HL-60 (cell line): ENCODE measurements at regions not wholly inside any gene's neighbourhood (a gene's known extent, or its start where the extent isn't known, plus 50 kb on each side); places are given as distances from the start of the nearest gene placed in this dataset.

Source experiments
- CTCF ChIP-seq: IDR thresholded peaks from one replicate; pipeline ENCODE4 v1.5.1; 2011; ENCODE audit warnings: low read length, control low read depth, inconsistent platforms; ENCODE audit not compliant: insufficient read depth
- POLR2AphosphoS5 ChIP-seq: IDR thresholded peaks from 2 replicates; pipeline ENCODE4 v1.6.1; 2012; ENCODE audit warnings: low read depth
- REST ChIP-seq: IDR thresholded peaks from 2 replicates; pipeline ENCODE4 v1.6.1; 2012; ENCODE audit warnings: low read depth; ENCODE audit not compliant: insufficient replicate concordance

- no peak for TF ChIP-seq CTCF
- TF ChIP-seq POLR2AphosphoS5, result no peak
- no peak for TF ChIP-seq REST
Observed at GRCh38 chr11:106395716-106396349, 318.4 kb downstream of the AASDHPPT start.
